ENCODE measurements at regions not wholly inside any gene's neighbourhood (a gene's known extent, or its start where the extent isn't known, plus 50 kb on each side); places are given as distances from the start of the nearest gene placed in this dataset.

DNA sequence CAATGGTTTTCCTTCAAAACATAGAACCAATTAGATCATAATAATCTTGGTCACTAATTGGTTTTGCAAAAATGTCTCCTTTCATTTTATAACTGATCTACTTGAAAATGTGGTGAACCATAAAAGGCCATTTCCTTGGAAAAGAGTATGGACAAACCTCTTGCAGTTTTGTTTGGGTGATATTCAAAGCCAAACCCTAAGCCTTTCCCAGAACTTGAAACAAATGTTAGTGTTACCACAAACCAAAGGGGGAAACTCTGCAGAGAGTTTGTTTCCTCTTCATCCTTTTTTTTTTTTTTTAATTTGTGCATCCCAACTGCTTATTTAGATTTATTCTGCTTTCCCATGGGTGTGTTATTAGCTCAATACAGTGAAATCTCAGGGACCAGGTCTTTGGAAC lies 204.4 kb upstream of the ADAMTSL1 start:
- H3K9ac ChIP-seq (ENCODE audit: low read depth, low read length): no peak overlapping the region
- TF ChIP-seq CTCF (conservative IDR thresholded peaks at IDR 0.05; ENCODE audit: low read depth, low read length) (no peak), CEBPB (IDR thresholded peaks at IDR 0.05; ENCODE audit: low read depth, low read length) (no peak), RAD21 (IDR thresholded peaks at IDR 0.05; ENCODE audit: low read length) (no peak), ELK1 (IDR thresholded peaks at IDR 0.05; ENCODE audit: borderline replicate concordance, low read depth, low read length) (no peak), FOS (IDR thresholded peaks at IDR 0.05; ENCODE audit: low read depth, low read length) (no peak), MAFK (IDR thresholded peaks at IDR 0.05; ENCODE audit: low read depth, low read length) (no peak)
- TF ChIP-seq, protein P1, sequence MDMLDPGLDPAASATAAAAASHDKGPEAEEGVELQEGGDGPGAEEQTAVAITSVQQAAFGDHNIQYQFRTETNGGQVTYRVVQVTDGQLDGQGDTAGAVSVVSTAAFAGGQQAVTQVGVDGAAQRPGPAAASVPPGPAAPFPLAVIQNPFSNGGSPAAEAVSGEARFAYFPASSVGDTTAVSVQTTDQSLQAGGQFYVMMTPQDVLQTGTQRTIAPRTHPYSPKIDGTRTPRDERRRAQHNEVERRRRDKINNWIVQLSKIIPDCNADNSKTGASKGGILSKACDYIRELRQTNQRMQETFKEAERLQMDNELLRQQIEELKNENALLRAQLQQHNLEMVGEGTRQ (IDR thresholded peaks at IDR 0.05; ENCODE audit: low read depth, low read length): no peak
- DNase-seq (no peak), ATAC-seq (ENCODE audit: low read depth) (no peak)
- no peak overlapping the region for H3K4me2 ChIP-seq (ENCODE audit: low read depth, low read length)
- no peaks in the 10 kb centered on the region for H3K4me1 ChIP-seq (ENCODE audit: control insufficient read depth, insufficient read depth, low read length)
- no peak overlapping the region for H4K91ac ChIP-seq (ENCODE audit: insufficient read depth, low read depth, low read length)
- no peaks in the 10 kb centered on the region; the same call in 1 of the 2 replicates for H3K9me3 ChIP-seq (ENCODE audit: control insufficient read depth, insufficient read depth, low read length)
- no peak overlapping the region for H3K18ac ChIP-seq (ENCODE audit: low read depth, low read length)
- no peak overlapping the region for H4K8ac ChIP-seq (ENCODE audit: low read depth in 2 of 2, low read length in 2 of 2)
- intact Hi-C loops (cut with micrococcal nuclease) (no loop called here), dilution Hi-C loops (cut with HindIII; ENCODE audit: low sequenced_read_pairs, unreplicated experiment) (no loop called here), in situ Hi-C loops (cut with MboI; ENCODE audit: low sequenced_read_pairs) (loop anchor here (25.0 kb wide), 1 partner anchor 893 kb away; no protein-coding TSS in a partner anchor)
- no peak overlapping the region for H3K27ac ChIP-seq (ENCODE audit: insufficient read depth, low read length)
- no peak overlapping the region for H4K5ac ChIP-seq (ENCODE audit: low read depth, low read length)
- no peak overlapping the region for H2BK120ac ChIP-seq (ENCODE audit: low read depth, low read length)
- no peak overlapping the region for H3K56ac ChIP-seq (ENCODE audit: extremely low read depth, insufficient read depth, low read length)
- no peak overlapping the region for H2AK5ac ChIP-seq (ENCODE audit: low read depth, low read length)
- H3K4me3 ChIP-seq (ENCODE audit: insufficient read depth, low read depth, low read length): no peak overlapping the region
- H3K14ac ChIP-seq (replicated peaks; ENCODE audit: low read depth, low read length): no peak overlapping the region
- no TSS peak for BruUV-seq (replicated peaks)
- H3K79me1 ChIP-seq (ENCODE audit: low read depth in 1 of 2, low read length in 2 of 2): no peaks in the 10 kb centered on the region
- ChIA-PET POLR2A (ENCODE audit: unreplicated experiment) (no interaction called here), CTCF (interaction anchor here (0.6 kb wide), 1 partner anchor 19 kb away, joined by 5 read pairs; no protein-coding TSS in a partner anchor)
- H3K23ac ChIP-seq (ENCODE audit: low read depth, low read length): no peak overlapping the region
- H2BK15ac ChIP-seq (ENCODE audit: low read depth, low read length): no peak overlapping the region
- no peaks in the 10 kb centered on the region for H3K36me3 ChIP-seq (ENCODE audit: control insufficient read depth, insufficient read depth, low read length)
- H3K4ac ChIP-seq (ENCODE audit: low read depth, low read length): no peak overlapping the region
- H4K20me1 ChIP-seq (ENCODE audit: insufficient read depth, low read length): no peaks in the 10 kb centered on the region
- no peaks in the 10 kb centered on the region for H3K27me3 ChIP-seq (ENCODE audit: control insufficient read depth, insufficient read depth, low read length)
- H3K9me1 ChIP-seq (ENCODE audit: insufficient read depth, low read length): no peaks in the 10 kb centered on the region
- H2BK20ac ChIP-seq (ENCODE audit: low read depth, low read length): no peak overlapping the region; the same call in 1 of the 2 replicates
- H2AFZ ChIP-seq (replicated peaks; ENCODE audit: low read length, poor library complexity): no peak overlapping the region
- H2AK9ac ChIP-seq (replicated peaks; ENCODE audit: low read depth, low read length, poor library complexity): no peak overlapping the region
- H2BK5ac ChIP-seq (ENCODE audit: low read depth, low read length, poor library complexity, severe bottlenecking): no peak overlapping the region
